Transverse colon (tissue), 4 donors: ENCODE measurements at regions not wholly inside any gene's neighbourhood (a gene's known extent, or its start where the extent isn't known, plus 50 kb on each side); places are given as distances from the start of the nearest gene placed in this dataset.

Experiments used
- CTCF ChIP-seq, 5 experiments: fragments of 200-600 bp in 3 of 5; fragments of 450-650 bp in 2 of 5; sonication (generic) in 3 of 5; IDR thresholded peaks; 1 replicate in 2 of 5; 2 replicates in 3 of 5; pipeline ENCODE4 v1.5.1; 2016 to 2017; ENCODE audit warnings: antibody characterized with exemption in 5 of 5, inconsistent platforms in 3 of 5, mild to moderate bottlenecking in 2 of 5, moderate library complexity in 1 of 5
- POLR2A ChIP-seq: fragments of 450-650 bp; IDR thresholded peaks from one replicate; pipeline ENCODE4 v1.6.1; 2016; ENCODE audit warnings: antibody characterized with exemption, mild to moderate bottlenecking, moderate library complexity
- POLR2AphosphoS5 ChIP-seq, 3 donors: sonication (generic); formaldehyde crosslinking; IDR thresholded peaks; one replicate each; pipeline ENCODE4 v1.6.1; 2016; ENCODE audit warnings: antibody characterized with exemption in 3 of 3

DNA sequence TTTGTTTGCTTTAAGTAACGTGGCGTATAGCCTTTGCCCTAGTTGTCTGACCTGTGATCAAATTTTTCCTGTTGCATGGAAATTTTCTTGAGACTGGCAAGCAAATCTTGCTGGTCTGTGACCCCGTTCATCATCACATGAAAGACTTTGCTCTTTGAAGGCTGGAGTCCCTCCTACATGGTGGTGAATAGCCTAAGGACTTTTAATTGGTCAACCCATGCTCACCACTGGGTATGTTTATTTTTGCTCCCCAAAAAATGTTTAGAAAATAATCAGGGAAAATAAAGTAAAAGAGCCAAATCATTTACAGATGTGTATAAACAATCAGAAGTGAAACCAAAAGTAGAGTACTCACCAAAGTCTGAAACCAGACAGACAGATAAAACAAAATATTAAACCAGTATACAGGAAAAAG, 1075.3 kb upstream of the ALCAM start:
- TF ChIP-seq CTCF (IDR thresholded peaks at IDR 0.05) (no peak), POLR2AphosphoS5 (IDR thresholded peaks at IDR 0.05) (no peak), POLR2A (no peak)
